RPMI8226 (cell line): ENCODE measurements at regions not wholly inside any gene's neighbourhood (a gene's known extent, or its start where the extent isn't known, plus 50 kb on each side); places are given as distances from the start of the nearest gene placed in this dataset.
A peak's percentile ranks its signal among the peaks of the same experiment; 100 is the strongest.

Source experiments
- DNase-seq: peaks from one replicate; pipeline ENCODE4 v3.0.0-alpha.2; 2015

DNA sequence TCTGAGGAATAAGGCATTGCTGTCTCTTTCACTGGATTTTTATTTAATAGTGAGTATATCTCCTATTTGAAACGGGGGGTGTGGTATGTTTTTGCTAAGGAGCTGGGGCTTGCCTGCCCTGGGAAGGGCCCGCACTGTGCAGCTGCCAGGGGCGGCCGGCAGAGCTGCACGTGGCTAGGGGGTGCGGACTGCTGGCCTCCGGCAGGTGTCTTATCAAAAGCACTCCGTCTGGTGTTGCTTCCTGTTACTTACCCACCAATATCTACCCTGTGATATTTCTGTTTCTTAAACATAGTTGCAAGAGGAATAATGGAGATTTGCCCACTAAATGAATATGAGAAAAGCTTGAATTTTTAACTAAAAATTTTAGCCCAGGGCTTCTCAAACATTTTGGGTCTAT, 232.0 kb downstream of the IRX1 start:
- DNase-seq, result peak; percentile 33

DNA sequence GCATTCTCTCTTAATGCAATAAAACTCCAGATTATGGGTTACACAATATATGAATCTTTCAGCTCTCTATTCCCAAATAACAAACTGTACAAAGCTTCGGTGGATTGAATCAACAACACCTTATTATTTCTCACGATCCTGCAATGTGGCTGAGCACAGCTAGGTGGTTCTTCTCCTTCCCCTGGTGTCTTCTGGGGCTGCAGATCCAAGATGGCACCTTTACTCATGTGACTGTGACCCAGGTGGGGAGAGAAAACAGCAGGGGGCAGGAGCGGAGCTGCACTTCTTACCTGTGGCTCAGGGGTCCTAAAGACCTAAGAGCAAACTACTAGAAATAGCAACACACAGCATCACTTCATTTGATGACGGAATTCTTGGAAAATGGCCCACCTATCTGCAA, 233.1 kb downstream of the IRX1 start:
- DNase-seq, result no peak

GRCh38 chr5:3833566-3833965, 237.9 kb downstream of the IRX1 start:
- DNase-seq, result no peak

DNA sequence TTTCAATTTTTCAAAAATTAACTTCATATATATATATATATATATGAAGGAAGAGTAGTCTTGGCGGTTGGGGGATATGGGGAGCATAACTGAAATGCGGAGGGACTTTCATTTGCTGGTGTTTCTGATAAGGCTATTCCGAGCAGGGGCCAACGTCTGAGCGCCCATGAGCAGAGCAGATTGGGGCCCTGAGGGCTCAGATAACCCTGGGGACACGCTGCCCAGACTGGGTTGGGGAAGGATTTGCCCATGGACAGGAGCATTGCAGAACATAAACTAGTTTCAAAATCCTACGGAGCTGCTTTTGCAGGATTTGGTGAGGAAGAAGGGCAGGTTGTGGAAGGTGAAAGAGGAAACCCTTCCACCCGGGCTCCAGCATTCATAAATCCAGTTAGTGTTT, 240.2 kb downstream of the IRX1 start:
- no peak for DNase-seq

- no peak for DNase-seq
Observed at GRCh38 chr5:3836528-3836927, 240.9 kb downstream of the IRX1 start.

DNA sequence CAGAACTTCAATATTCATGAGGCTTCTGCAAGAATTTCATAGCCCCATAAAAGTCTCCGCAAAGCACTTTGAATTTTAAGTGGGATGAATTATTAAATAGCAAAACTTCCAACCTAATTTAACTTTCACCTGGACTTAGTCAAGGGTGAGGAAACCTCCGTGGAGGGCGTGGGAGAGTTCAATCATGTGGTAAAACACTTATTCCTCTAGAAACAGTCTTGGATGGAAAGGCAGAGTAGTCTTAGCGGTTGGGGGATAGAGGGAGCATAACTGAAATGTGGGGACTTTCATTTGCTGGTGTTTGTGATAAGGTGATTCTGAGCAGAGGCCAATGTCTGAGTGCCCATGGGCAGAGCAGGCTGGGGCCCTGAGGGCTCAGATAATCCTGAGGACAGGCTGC, 241.9 kb downstream of the IRX1 start:
- no peak for DNase-seq

DNA sequence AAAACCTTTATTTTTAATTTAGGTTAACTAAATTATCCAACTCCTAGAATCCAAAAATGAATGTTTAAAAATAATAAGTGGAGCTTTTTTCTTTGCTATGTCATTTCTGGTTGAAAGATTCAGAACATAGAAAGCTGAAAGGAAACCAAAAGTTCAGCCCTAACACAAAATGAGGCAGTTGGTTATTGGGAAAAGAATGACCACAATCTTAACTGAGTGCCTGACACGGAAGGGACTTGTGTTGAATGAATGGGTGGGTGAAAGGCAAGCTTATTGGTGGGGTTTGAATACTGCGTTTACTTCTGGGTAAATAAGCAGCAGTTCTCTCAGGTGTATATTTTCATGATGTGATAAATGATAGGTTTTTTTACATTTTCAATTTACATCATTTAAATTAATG, 243.5 kb downstream of the IRX1 start:
- no peak for DNase-seq

GRCh38 chr5:3842591-3842990, 247.0 kb downstream of the IRX1 start:
- DNase-seq, result no peak

- DNase-seq, result no peak
Observed at GRCh38 chr5:3843706-3844105, 248.1 kb downstream of the IRX1 start.

- DNase-seq, result no peak
Observed at GRCh38 chr5:3844266-3844665, 248.6 kb downstream of the IRX1 start.

GRCh38 chr5:3845230-3845629, 249.6 kb downstream of the IRX1 start:
- no peak for DNase-seq

DNA sequence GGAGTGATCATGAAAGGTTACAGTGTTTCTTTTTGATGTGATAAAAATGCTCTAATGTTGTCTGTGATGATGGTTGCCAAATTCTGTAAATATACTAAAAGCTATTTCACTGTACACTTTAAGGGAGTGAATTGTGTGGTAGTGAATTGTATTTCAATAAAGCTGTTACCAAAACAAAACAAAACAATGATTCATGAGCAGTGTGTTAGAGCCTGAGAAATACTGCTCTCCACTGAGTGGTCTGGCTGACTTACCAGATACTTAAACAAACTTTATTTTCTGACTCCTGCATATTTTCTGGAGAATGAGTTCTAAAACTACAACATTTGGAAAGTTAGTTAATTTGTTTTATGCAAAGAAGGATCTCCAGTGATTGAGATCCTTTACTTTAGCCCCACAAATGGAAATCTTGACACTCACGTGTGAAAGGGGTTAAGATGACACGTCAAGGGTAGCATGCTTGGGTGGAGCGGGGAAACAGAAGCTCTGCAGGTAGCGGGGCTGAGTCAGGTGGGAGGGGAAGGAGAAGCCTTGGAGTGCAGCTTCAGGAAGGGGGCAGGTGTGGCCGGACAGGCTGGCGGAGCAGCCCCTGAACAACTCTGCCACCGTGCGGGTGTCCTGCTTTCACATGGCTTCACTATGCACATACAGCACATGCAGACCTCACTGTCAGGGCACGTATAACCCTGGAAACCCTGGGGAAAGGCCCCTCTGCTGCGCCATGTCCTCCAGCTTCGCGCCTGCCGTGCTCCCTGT, 256.7 kb downstream of the IRX1 start:
- DNase-seq, result no peak

DNA sequence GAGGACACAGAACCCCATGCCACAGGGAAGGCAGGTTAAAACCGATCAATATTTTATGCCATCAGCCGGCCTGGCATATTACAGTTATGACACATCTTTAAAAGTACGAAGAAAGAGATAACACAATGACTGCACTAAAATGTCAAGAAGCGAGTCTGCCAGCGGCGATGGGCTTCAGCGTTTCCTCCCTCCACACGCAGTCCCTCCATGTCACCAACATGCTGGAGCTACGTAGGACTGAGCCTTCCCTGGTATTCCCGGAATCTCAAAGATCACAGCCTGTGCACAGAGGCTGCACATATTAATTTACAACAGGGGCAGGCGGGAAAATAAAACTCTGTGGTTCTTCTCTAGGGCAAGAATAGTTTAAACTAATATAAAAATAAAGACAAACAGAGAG, 257.7 kb downstream of the IRX1 start:
- DNase-seq, result no peak

DNA sequence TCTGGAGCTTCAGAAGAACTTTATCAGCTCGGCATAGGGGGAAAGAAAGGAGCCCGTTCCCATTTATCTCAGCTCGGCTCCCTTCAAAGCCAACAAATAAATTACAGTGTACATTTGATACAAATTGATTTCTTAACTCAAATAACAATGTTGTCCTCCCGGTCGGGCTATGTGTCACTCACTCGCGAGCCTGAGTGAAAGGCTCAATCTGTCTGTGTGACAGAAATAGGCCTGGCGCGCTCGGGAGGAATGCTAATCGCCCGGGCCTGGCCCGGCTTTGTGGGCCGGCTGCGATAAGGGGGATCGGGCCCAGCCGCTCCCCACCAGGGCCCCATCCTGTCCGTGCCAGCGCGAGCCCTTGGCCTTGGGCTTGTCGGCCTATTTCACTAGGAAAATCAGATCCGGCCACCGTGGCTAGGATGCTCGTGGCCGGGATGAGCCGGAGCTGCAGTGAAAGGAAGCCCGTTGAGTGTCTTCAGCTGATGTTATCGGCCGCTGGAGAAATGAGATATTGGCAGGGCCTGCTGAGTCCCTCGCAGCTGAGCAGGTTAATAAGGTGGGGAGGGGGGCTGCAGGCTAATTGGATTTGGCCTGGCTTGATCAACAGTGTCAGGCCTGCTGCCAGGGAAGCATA, 258.7 kb downstream of the IRX1 start:
- no peak for DNase-seq

- no peak for DNase-seq
Observed at GRCh38 chr5:3856036-3856435, 260.4 kb downstream of the IRX1 start.

GRCh38 chr5:3858524-3858923, 262.9 kb downstream of the IRX1 start:
- no peak for DNase-seq

DNA sequence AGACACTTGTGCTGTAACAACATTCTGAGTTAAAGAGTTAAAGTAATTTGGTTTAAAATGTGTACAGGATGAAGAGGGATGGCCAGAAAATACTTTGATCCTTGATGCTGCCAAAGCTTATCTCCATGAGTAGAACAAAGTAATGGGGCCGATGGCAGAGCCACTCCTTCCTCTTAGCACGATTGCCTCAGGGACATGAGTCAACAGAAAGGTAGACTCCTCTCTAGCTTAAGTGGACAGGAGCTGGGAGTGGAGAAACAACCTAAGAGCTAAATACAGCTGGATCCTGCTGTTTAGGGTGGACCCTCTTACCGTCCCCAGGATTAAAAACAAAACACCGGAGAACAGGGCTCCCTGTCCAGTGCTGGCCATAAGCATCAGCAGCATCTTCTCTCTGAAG, 267.3 kb downstream of the IRX1 start:
- DNase-seq, result no peak

- no peak for DNase-seq
Observed at GRCh38 chr5:3875144-3875543, 279.5 kb downstream of the IRX1 start.

GRCh38 chr5:3878267-3878666, 282.6 kb downstream of the IRX1 start:
- no peak for DNase-seq

DNA sequence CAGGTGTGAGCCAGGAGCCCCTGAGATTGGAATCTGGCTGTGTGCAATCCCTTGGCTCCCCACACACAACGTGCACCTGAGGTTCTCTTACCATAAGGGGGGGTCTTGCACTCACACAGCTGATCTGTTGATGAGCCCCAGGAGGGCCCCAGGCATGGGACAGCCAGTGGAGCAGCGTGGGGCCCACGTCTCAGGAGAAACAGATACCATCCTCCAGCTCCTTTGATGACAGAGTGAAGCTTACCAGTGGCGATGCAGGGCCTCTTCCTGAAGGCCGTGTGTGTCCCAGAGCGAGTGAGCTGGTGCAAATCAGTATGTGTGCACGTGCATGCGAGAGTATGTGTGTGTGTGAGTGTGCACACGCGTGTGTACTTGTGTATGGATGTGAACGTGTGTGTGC, 287.4 kb downstream of the IRX1 start:
- no peak for DNase-seq

DNA sequence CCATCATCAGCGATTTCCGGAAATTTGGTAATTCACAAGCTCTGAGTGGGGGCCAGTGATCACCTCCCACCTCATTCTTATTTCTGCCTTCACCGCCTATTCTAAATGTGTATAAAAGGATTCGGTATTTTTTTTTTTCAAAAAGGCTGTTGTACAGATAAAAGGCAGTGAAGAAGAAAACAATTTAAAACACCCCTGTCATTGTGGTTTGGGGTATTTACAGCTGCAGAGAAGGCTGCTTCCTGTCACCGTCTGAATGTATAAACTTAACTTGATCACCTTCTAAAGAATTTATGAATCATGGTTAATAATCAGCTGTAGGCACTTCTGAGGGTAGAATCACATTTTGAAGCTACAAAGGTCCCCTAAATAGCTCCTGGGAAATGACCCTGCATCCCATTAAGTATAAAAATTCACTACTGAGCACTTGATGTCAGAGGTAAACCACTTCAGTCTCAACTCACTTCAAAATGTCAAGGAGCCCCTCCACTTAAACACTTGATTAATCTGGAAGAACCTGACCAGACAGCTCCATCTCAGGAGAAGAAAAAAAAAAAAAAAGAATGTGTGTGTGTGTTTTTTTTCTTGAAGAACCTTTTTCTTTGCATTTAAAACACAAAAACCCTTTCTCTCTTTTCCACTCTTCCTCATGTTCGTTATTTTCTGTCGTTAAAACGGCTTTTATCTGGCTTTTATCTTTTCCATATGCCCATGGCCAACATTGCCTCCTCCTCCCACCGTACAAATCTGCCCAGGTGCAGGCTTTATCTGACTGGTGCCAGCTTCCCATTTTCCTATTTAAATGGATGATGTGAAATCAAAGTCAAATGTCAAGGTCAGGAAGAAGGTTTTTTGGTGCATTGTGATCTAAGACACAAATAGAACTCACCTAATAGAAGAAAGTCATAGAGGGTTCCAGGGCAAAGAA, 291.2 kb downstream of the IRX1 start:
- no peak for DNase-seq

DNA sequence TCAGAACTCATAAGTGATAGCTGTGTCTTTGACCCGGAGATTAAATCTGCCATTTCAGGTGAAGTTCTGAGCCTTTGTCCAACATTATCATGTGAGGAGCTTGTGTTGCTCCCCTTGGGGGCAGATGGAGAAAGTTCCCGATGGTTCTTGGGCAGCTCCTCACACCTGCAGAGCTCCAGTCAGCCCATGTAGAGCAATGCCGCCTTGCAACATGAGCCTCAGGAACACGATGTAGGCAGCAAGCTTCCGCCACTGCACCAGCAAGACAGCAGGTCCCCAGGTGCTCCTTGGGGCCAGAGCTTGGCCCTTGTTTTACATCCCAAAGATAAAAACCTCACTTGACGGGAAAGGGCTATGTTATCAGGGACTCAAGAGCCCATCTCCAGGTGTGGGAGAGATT, 292.7 kb downstream of the IRX1 start:
- DNase-seq, result no peak

DNA sequence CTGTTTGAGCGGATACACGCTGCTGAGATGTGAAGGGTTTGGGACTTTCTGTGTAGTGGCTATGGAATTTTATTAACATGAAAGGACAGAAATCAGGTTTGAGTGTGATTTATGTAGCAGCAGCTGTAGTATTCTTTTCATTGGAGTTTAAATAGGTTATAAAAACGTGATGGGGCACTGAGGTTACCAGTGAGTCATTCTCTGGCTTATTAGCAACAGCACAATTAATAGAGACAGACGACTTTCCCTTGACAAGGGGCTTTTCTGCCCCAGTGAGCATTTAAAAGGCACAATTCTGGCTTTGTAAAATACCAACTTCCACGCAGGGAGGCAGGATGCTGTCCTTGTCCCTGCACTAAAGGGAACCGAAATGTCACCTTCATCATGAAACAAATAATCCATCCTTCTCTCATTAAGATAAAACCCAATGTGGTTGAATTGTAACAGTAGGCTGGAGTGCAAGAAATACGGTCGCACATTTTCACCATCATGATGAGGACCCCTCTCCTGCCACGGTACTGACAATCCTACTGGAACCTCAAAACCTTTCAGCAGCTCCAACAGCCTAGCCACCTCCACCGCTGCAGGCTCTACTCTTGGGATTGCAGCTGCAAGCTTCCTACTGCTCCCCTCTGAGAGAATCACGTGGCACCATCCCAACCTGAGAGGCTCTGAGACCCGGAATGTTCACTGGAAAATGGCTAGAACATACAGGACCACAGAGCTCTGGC, 293.9 kb downstream of the IRX1 start:
- DNase-seq, result no peak
